Thyroid gland (tissue), 4 donors: ENCODE measurements at regions not wholly inside any gene's neighbourhood (a gene's known extent, or its start where the extent isn't known, plus 50 kb on each side); places are given as distances from the start of the nearest gene placed in this dataset.

Experiments used
- DNase-seq, 2 donors: peaks; one replicate each; pipeline ENCODE4 v3.0.0-alpha.2; 2019
- H3K27ac ChIP-seq, 3 donors: fragments of 200-600 bp; sonication (generic); 1 replicate in 2 of 3; 2 replicates in 1 of 3; pipeline ENCODE4 v1.5.1; 2016 to 2019; ENCODE audit warnings: mild to moderate bottlenecking in 1 of 3, moderate library complexity in 1 of 3
- H3K27me3 ChIP-seq: fragments of 200-600 bp; sonication (generic); one replicate; pipeline ENCODE4 v1.5.1; 2019
- H3K36me3 ChIP-seq, 2 donors: fragments of 200-600 bp; sonication (generic); one replicate each; pipeline ENCODE4 v1.5.1; 2016 to 2019
- H3K4me1 ChIP-seq, 2 donors: fragments of 200-600 bp; sonication (generic); one replicate each; pipeline ENCODE4 v1.5.1; 2017 to 2019
- H3K4me3 ChIP-seq, 3 donors: fragments of 200-600 bp; sonication (generic); replicated peaks in 1 of 3; 1 replicate in 2 of 3; 2 replicates in 1 of 3; pipeline ENCODE4 v1.5.1; 2016; ENCODE audit warnings: mild to moderate bottlenecking in 1 of 3
- H3K9me3 ChIP-seq: fragments of 200-600 bp; sonication (generic); one replicate; pipeline ENCODE4 v1.5.1; 2017
- CTCF ChIP-seq, 6 experiments: fragments of 200-600 bp in 3 of 6; fragments of 450-650 bp in 3 of 6; sonication (generic) in 3 of 6; IDR thresholded peaks; one replicate each; pipeline ENCODE4 v1.5.1; 2016 to 2019; ENCODE audit warnings: antibody characterized with exemption in 6 of 6, mild to moderate bottlenecking in 2 of 6, inconsistent platforms in 1 of 6, moderate library complexity in 1 of 6
- POLR2A ChIP-seq, 2 donors: fragments of 450-650 bp; IDR thresholded peaks; one replicate each; pipeline ENCODE4 v1.6.1; 2017; ENCODE audit warnings: antibody characterized with exemption in 2 of 2, mild to moderate bottlenecking in 2 of 2, moderate library complexity in 1 of 2
- WGBS, 2 donors: methylation state at CpG; one replicate each; pipeline ENCODE4 v1.1.5; 2017; 5-methylcytosine and 5-hydroxymethylcytosine counted together
- intact Hi-C: fragments of 100-400 bp; cut with DNase I; formaldehyde crosslinking; loops from one replicate; pipeline ENCODE4 v1.15.1; 2023

DNA sequence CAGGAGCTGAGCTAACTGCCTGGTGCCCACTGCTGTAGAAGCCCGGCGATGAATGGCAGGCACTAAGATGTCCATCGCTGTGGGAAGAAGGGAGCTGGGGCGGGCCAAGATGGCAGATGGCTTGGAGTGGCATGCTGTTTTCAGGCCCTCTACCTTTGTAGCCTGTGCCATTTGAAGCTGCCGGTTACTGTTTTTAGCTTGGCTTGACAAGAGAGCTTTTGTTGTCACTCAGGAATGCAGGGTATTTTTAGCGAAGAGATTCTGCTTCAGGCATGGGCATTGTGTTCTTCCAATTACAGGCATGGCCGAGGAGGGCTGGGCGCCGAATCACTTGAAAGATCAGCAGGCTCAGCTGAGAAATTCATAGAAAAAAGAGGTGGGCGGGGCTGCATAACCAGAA, 348.7 kb downstream of the RPS6KC1 start:
- no peaks in the 10 kb centered on the region for H3K27me3 ChIP-seq
- peaks cover 5 to 8% of the 10 kb centered on the region in 2 donors for H3K4me1 ChIP-seq
- 40 to 50% methylated on average over 7 to 10 of the region's 10 CpGs for WGBS, 2 donors
- DNase-seq = peak; percentile 80 to 82
- no peak overlapping the region for H3K4me3 ChIP-seq
- peak overlapping the region; percentile 20 to 70 (median 64) for H3K27ac ChIP-seq
- TF ChIP-seq CTCF (IDR thresholded peaks at IDR 0.05) = no peak
- no peak for TF ChIP-seq POLR2A (IDR thresholded peaks at IDR 0.05)
- no peaks in the 10 kb centered on the region for H3K36me3 ChIP-seq
- intact Hi-C loops = loop anchor here (10.0 kb wide), 1 partner anchor 255 kb away; no protein-coding TSS in a partner anchor
- no peaks in the 10 kb centered on the region for H3K9me3 ChIP-seq

DNA sequence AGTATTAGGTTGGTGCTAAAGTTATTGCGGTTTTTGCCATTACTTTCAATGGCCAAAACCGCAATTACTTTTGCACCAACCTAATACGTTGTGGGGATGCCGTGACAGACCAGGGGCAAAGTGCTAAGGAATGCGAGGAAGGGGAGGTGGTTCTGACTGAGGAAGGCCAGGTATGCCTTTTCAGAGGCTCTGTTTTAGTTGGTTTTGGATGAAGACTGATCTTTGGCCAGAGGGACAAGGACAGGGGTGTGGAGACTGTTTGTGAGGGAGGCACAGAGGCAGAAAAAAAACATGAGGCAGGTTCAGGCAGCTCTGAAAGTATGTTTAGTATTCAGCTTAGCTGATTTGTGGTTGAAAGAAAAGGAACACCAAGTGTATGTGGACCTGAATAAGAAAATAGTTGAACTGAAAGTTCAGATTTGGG, 358.2 kb downstream of the RPS6KC1 start:
- Histone ChIP-seq H3K27ac (no peak overlapping the region), H3K9me3 (no peaks in the 10 kb centered on the region), H3K4me1 (no peaks in the 10 kb centered on the region), H3K36me3 (no peaks in the 10 kb centered on the region), H3K4me3 (no peak overlapping the region), H3K27me3 (no peaks in the 10 kb centered on the region)
- intact Hi-C loops = no loop called here
- 81 to 84% methylated on average over 5 of the region's 5 CpGs for WGBS, 2 donors
- no peak for DNase-seq
- TF ChIP-seq CTCF (IDR thresholded peaks at IDR 0.05) (no peak), POLR2A (IDR thresholded peaks at IDR 0.05) (no peak)

DNA sequence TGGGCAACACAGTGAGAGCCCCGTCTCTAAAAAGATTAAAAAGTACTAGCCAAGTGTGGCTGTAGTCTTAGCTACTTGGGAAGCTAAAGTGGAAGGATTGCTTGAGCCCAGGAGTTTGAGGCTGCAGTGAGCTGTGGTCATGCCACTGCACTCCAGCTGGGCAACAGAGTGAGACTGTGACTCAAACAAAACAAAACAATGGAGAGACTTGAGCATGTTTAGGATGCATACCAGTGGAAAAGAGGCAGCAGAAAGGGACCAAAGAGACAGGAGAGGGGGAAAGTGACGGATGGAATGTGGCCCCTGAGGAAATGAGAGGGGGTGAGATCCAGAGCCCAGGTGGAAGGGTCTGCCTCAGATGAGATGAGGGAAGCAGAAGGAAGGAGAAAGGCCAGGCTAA, 358.9 kb downstream of the RPS6KC1 start:
- H3K36me3 ChIP-seq = no peaks in the 10 kb centered on the region
- H3K4me1 ChIP-seq = no peaks in the 10 kb centered on the region
- H3K27ac ChIP-seq = no peak overlapping the region
- peak; percentile 36 to 45 for DNase-seq
- TF ChIP-seq POLR2A (IDR thresholded peaks at IDR 0.05) (no peak), CTCF (IDR thresholded peaks at IDR 0.05) (no peak)
- intact Hi-C loops = no loop called here
- H3K27me3 ChIP-seq = no peaks in the 10 kb centered on the region
- H3K9me3 ChIP-seq = no peaks in the 10 kb centered on the region
- no peak overlapping the region for H3K4me3 ChIP-seq
- WGBS, 2 donors = 38 to 42% methylated on average over 2 of the region's 2 CpGs

GRCh38 chr1:213414346-213414745, 363.3 kb downstream of the RPS6KC1 start:
- Histone ChIP-seq H3K4me3 (no peak overlapping the region), H3K9me3 (no peaks in the 10 kb centered on the region), H3K27ac (no peak overlapping the region), H3K36me3 (no peaks in the 10 kb centered on the region), H3K27me3 (no peaks in the 10 kb centered on the region), H3K4me1 (no peaks in the 10 kb centered on the region)
- no peak for DNase-seq
- TF ChIP-seq POLR2A (IDR thresholded peaks at IDR 0.05) = no peak
- no peak for TF ChIP-seq CTCF (IDR thresholded peaks at IDR 0.05)
- 56 to 89% methylated on average over 1 of the region's 1 CpG for WGBS, 2 donors
- intact Hi-C loops = no loop called here

DNA sequence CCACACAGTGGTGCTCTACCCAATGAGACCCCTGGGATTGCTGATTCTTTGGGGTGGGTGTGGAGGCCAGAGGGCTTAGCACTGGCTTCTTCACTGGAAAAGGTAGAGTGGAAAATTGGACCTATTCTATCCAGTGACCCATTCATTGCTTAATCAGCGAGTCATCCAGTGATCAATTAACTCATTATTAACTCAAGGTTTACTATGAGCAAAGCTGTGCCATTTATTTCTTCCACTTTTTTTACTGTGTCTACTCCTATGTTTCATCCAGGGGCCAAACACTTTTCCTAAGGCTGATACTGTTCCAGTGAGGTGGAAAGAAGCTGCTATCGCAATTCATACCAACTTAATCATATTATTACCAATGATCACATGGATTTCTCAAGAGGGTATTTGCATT, 363.9 kb downstream of the RPS6KC1 start:
- TF ChIP-seq CTCF (IDR thresholded peaks at IDR 0.05) = no peak
- TF ChIP-seq POLR2A (IDR thresholded peaks at IDR 0.05) = no peak
- no peaks in the 10 kb centered on the region for H3K27me3 ChIP-seq
- H3K9me3 ChIP-seq = no peaks in the 10 kb centered on the region
- no peak overlapping the region for H3K4me3 ChIP-seq
- no peaks in the 10 kb centered on the region for H3K36me3 ChIP-seq
- H3K4me1 ChIP-seq = no peaks in the 10 kb centered on the region
- WGBS, 2 donors = 93 to 95% methylated on average over 2 of the region's 2 CpGs
- no peak overlapping the region for H3K27ac ChIP-seq
- no peak for DNase-seq
- intact Hi-C loops = no loop called here
